ENCODE measurements at regions not wholly inside any gene's neighbourhood (a gene's known extent, or its start where the extent isn't known, plus 50 kb on each side); places are given as distances from the start of the nearest gene placed in this dataset.

DNA sequence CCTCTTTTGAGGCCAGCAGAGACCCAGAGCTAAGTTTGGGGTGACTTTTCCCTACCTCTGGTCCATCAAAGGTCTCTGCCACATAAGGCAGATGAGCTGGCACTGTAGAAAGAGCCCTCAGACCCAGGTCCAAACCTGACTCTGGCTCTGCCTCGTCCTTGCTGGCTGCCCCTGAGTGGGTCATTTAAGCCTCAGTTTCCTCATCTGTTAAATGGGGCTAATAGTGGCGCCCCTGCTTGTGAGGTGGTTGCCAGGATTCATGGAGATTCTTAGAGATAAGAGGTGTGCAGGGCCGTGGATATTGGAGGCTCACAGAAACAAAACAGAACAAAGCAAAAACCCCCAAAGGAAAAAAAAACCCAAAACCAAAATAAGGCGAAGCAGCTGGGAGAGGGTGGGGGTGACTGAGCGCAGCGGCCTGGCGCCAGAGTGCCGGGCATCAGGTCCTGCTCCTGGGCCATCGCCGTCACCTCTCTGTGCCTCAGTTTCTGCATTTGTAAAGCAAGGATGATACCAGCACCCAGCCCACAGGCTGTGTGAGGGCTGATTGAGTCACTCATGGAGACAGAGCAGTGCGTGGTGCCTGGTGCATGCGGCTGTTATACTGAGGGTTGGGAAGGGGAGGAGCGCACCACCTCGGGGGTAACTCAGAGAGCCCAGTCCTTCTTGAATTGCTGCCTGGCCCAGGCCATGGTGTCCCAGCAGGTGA is 133.8 kb upstream of the PTPN1 start:
- no peak for TF ChIP-seq EP300 (IDR thresholded peaks at IDR 0.05)
- TF ChIP-seq, protein P1, sequence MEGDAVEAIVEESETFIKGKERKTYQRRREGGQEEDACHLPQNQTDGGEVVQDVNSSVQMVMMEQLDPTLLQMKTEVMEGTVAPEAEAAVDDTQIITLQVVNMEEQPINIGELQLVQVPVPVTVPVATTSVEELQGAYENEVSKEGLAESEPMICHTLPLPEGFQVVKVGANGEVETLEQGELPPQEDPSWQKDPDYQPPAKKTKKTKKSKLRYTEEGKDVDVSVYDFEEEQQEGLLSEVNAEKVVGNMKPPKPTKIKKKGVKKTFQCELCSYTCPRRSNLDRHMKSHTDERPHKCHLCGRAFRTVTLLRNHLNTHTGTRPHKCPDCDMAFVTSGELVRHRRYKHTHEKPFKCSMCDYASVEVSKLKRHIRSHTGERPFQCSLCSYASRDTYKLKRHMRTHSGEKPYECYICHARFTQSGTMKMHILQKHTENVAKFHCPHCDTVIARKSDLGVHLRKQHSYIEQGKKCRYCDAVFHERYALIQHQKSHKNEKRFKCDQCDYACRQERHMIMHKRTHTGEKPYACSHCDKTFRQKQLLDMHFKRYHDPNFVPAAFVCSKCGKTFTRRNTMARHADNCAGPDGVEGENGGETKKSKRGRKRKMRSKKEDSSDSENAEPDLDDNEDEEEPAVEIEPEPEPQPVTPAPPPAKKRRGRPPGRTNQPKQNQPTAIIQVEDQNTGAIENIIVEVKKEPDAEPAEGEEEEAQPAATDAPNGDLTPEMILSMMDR (IDR thresholded peaks at IDR 0.05): no peak
- no peak for TF ChIP-seq POLR2A (IDR thresholded peaks at IDR 0.05)
- TF ChIP-seq POLR2AphosphoS5 (IDR thresholded peaks at IDR 0.05): no peak
- H3K4me3 ChIP-seq: no peak overlapping the region
- 89 to 100% methylated on average over 1 to 7 of the region's 14 CpGs for WGBS, 2 donors (ENCODE audit: low coverage in 1 of 2)
- no peaks in the 10 kb centered on the region for H3K27me3 ChIP-seq
- no peak overlapping the region for H3K27ac ChIP-seq
- no peak for ATAC-seq
- no peaks in the 10 kb centered on the region for H3K36me3 ChIP-seq
- H3K9me3 ChIP-seq: no peaks in the 10 kb centered on the region
- H3K4me1 ChIP-seq: peaks cover 7 to 30% (median 16%) of the 10 kb centered on the region in 3 donors

DNA sequence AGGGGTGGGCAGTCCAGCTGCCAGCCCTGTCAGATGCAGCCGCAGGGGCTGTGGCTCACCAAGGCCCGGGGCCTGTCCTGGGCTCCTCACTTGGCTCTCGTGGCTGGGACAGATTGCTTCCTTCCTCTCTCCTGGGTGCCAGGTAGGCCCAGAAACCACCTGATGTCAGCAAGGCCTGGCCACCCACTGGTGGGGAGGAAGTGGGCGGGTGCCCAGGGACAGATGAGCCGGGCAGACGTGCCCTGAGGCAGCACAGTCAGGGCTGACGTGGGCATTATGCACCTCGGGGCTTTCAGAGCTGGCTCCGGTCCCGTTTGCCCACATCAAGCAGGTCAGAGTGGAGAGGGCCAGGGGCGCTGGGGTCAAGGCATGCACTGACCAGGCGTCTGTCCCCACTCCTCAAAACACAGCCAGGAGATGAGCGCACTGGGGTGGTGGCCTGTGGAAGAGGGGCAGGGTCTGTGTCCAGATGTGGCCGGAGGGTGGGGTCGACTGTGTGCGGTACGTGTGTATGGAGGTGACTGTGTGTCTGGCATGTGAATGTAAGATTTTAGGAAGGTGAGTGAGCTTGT is 133.2 kb upstream of the PTPN1 start:
- no peak for TF ChIP-seq POLR2AphosphoS5 (IDR thresholded peaks at IDR 0.05)
- TF ChIP-seq, protein P1 (IDR thresholded peaks at IDR 0.05): no peak
- no peak overlapping the region for H3K4me3 ChIP-seq
- 60 to 94% methylated on average over 1 to 4 of the region's 17 CpGs for WGBS, 2 donors (ENCODE audit: low coverage in 1 of 2)

DNA sequence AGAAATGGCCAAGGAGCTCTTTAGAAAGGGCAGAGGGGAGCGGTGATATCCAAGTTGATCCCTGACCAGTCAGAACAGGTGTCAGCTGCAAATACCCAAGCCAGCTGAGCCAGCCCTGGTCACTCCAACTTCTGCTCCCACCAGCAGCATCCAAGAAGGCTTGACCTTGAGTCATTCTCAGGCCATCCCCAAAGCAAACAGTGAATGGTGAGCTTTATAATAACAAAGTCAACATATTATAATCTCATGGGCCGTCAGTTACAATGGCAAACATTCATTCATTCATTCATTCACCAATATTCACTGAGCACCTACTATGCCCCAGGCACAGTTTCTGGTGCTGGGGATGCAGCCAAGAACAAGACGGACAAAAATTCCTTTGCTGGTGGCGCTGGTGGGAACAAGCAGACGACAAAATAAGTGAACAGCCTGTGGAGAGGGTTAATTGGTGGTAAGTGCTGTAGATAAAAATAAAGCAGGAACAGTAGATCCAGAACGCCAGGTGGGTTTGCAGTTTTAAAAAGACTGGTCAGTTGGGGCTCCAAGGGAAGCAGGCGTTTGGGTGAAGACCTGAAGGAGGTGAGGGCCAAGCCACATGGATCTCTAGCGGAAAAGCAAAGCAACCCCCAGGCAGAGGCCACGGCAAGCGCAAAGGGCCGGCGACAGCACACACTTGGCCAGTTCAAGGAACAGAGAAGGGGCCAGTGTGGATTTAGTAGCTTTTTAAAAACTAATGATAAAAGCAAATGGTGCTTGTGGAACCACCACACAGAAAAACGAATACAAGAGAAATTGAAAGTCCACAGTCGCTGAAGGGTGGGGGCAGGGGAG is 131.8 kb upstream of the PTPN1 start:
- Histone ChIP-seq H3K27me3 (no peaks in the 10 kb centered on the region), H3K4me1 (peaks cover 7 to 38% (median 16%) of the 10 kb centered on the region in 3 donors), H3K4me3 (peak overlapping the region in 1 of 2 donors; percentile 15), H3K27ac (peak overlapping the region; percentile 16 to 84 (median 79)), H3K9me3 (no peaks in the 10 kb centered on the region), H3K36me3 (no peaks in the 10 kb centered on the region)
- no peak for TF ChIP-seq EP300 (IDR thresholded peaks at IDR 0.05)
- WGBS, 2 donors (ENCODE audit: low coverage in 1 of 2): 85 to 86% methylated on average over 9 to 13 of the region's 14 CpGs
- ATAC-seq: no peak

More for the DNA sequence above, 133.2 kb upstream of the PTPN1 start:
- no peak for ATAC-seq
- no peaks in the 10 kb centered on the region for H3K36me3 ChIP-seq
- H3K27me3 ChIP-seq: no peaks in the 10 kb centered on the region
- no peak overlapping the region for H3K27ac ChIP-seq
- H3K9me3 ChIP-seq: no peaks in the 10 kb centered on the region
- peaks cover 7 to 37% (median 16%) of the 10 kb centered on the region in 3 donors for H3K4me1 ChIP-seq

DNA sequence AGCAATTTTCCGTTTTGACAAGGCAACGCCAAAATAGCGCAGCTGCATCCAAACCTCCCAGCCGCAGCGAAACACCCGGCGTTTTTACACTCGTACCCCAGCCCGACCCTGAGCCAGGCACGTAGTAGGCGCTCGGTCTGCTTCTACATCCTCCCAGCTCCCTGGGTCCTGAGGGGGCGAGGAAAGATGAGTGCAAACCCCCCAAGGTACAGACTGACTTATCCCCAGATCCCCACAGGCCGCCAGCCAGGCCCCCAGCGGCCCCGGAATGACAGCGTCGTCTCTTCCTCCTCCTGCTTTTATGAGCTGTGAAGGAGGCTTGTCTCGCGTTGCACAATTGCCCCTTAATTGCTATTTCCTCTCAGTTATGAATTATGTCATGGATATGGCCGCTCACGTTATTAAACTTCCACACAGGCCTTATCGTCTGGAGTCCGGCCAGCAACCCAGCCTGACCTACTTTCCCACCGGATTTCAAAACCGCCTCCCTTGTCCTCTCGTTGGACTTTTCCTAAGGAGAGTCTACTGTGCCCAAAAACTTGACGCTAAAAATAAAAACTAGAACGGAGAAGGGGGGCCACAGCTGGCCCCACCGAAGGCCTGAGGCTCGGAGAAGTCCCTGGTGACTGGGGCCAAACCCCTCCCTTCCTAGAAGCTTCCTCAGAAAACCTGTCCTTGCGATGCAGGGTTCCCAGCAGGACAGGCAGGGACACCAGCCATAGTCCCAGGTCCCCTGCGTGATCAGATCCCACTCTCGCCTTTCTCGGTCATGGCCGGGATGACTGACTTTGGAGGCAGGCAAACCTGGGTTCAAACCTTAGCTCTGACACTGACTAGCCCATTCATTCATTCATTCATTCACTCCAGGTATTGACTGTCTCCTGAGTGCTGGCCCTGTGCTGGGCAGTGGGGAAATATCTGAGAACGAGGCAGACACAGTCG is 130.9 kb upstream of the PTPN1 start:
- H3K4me3 ChIP-seq: peak overlapping the region in 1 of 2 donors; percentile 15
- H3K4me1 ChIP-seq: peaks cover 7 to 38% (median 16%) of the 10 kb centered on the region in 3 donors

More for the DNA sequence above, 130.9 kb upstream of the PTPN1 start:
- TF ChIP-seq, protein P1 (IDR thresholded peaks at IDR 0.05): peak in 2 of 4 experiments; percentile 10 to 19
- TF ChIP-seq EP300 (IDR thresholded peaks at IDR 0.05) (no peak), POLR2AphosphoS5 (IDR thresholded peaks at IDR 0.05) (peak; percentile 95), POLR2A (IDR thresholded peaks at IDR 0.05) (peak; percentile 53 to 63)
- ATAC-seq: peak; percentile 92
- H3K36me3 ChIP-seq: no peaks in the 10 kb centered on the region
- peak overlapping the region; percentile 35 to 84 (median 79) for H3K27ac ChIP-seq
- no peaks in the 10 kb centered on the region for H3K9me3 ChIP-seq
- WGBS, 2 donors (ENCODE audit: low coverage in 1 of 2): 15 to 23% methylated on average over 12 to 25 of the region's 38 CpGs
- H3K27me3 ChIP-seq: no peaks in the 10 kb centered on the region

Measured in gastroesophageal sphincter (tissue), 4 donors.